NCI-H128 (cell line): ENCODE measurements at regions not wholly inside any gene's neighbourhood (a gene's known extent, or its start where the extent isn't known, plus 50 kb on each side); places are given as distances from the start of the nearest gene placed in this dataset.

Source experiments
- DNase-seq: peaks from one replicate; lab custom pipeline; 2025; ENCODE audit not compliant: unreplicated experiment; lab: John Stamatoyannopoulos, UW

DNA sequence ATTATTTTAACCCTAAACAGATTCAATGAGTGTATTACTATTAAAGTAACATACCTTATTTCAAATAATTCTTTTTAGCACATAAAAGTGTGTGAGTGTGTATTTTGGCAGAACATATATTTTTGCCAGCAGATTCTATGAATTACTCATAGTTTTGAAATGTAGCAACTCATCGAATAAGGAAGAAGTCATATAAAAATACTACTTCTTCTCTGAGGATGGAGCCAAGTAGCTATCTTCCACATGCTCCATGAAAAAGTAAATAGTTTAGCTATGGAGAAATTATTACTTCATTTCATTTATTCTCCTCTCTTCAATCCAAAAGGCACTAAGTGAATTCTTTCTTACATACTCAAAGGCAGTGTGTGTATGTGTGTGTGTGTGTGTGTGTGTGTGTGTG is 1090.4 kb upstream of the CDH6 start:
- DNase-seq: no peak

DNA sequence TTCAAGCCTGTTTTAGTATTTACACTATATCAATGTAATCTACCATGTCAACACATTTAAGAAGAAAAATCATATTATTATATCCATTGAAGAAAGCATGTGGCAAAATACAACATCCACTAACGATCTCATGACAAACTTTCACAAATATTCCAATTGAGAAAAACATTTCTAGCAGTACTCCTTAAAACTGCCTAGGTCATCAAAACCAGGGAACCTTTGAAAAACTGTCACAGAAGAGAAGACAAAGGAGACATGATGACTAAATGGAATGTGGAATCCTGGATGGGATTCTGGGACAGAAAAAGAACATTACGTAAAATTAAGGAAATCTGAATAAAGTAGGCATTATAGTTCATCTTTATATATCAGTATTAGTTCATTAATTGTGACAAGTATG is 1091.3 kb upstream of the CDH6 start:
- no peak for DNase-seq

DNA sequence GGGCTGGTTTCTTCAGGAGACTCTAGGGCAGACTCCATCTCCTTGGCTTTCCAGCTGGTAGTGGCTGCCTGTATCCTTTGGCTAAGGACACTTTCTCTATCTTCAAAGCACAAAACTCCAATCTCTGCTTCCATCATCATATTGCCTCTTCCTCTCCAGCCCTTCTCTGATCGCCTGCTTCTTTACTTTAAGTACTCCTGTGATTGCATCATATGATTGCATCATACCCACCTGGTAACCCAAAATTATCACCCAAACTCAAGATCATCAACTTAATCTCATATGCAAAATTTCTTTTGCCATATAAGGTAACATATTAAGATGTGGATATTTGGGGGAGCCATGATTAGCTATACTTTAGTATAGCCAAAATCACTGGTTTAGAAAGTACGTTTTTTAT is 1092.6 kb upstream of the CDH6 start:
- no peak for DNase-seq

DNA sequence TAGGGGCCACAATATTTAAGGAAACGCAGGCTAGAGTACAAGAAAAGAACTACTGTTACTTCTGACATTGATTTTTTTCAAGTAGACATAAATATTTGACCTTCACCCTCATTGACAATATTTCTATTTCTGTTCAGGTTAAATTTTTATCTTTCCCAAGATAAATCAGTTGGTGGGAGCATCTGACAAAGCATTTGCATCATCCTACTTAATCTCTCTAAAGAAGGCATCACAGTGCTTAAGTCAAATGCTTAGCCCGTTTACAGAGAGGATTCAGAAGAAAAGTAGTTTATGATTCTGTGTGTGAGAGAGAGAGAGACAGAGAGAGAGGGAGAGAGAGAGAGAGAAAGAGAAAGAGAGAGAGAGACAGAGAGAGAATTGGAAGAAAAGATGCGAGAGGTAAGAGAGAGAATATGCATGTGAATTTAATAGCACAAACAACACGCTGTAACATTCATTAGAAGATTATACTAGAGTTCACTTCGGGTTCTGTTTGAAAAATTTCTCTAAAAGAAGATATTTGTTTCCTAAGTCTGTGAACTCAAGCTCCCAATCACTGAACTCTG is 1093.3 kb upstream of the CDH6 start:
- no peak for DNase-seq

DNA sequence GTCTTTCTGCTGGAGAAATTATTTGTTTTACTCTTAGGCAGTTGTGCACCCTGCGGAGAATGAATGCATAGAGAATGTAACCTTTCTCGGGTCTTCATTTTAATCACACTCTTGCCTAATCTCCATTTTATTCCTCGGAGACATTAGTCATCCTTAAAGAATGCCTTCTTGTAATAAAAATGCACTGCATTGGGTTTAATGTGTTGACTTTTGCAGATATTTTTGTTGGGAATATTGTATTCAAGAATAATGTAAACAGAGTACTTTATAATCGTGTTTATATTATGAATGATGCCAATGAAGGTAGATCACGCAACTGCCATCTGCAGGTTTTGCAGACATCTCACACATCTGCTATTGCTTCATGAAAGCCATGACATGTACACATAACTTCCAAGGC is 1093.9 kb upstream of the CDH6 start:
- no peak for DNase-seq

DNA sequence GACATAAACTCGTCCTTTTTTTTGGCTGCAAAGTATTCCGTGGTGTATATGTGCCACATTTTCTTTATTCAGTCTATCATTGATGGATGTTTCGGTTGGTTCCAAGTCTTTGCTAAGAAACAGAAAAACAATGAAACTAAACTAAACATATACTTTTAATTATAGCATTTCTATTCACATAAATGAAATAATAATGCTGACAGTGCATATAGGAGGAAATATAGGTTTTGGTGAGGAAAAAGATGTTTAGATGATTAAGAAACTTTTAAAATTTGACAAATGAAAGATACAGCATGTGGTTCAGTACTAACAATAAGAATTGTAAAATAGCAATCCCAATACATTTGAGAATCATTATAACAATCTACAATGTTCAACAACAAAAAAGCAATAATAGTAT is 1094.5 kb upstream of the CDH6 start:
- DNase-seq: no peak

DNA sequence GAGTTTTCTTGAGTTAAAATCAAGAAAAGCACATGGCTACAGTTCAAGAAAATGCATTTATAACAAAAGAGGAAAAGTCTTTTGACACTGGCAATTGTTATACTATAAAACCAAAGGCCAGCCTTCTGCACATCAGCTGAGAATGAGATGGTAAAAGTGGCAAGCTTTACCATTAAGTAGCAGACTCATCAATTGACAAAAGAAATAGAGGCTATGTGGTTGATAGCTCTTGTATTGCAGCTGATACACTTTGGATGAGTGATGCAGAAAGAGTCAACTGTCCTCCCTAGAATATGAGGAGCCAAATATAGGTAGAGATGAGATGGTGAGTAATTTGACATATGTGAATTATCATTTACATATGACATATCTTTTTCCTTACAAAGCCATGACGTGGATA is 1100.9 kb upstream of the CDH6 start:
- no peak for DNase-seq

DNA sequence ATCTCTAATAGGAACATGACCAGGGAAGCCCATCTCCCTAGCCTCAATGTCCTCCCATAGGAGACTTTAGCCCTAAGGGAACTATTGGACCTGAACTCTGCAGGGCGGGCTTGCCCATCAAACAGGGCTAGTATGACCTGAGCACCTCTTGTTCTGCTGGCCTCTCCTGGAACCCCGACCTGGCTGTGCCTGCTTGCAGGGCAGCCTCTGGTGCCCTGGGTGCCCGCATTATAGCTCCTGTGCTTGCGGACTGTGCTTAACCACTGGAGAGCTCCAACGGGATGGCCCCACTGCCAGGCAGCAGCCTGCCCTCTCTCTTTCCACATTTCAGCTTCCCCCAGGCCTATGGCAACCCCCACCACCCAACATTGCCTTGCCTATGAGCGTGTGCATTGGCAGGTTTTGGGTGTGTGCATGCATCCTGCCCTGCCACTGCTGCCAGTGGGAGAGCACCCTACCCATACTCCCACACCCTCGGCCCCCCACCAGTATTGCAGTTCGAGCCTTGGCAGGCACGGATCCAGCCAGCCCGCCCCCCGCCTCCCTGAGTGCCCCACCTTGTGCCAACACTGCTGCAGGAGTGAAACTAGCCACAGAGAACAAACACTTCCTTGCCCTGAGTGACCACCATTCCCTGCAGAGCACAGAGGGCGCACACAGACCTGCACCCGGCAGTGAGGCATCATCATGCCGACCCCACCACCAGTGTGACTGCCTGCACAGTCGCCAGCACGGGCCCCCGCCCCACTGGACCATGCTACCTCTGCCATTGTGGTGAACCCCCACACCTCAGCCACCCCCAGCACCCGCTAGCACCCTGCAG is 1123.8 kb upstream of the CDH6 start:
- DNase-seq: no peak

DNA sequence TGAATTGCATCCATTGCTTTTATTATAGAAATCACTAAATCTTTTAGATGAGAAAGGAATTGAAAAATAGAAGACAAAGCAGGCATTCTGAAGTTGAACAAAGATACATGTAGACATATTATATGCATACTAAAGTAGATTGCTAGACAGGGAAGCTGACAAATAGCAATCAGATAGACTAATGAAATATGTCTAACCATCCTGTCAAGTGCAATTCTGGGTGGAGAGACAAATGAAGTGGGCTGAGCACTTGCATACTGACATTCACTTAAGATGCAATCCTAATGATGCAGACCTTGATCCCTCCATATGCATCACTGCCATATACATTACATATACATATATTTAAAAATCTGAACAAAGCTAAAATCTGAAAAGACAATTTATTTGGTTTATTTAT is 1130.0 kb upstream of the CDH6 start:
- DNase-seq: no peak

DNA sequence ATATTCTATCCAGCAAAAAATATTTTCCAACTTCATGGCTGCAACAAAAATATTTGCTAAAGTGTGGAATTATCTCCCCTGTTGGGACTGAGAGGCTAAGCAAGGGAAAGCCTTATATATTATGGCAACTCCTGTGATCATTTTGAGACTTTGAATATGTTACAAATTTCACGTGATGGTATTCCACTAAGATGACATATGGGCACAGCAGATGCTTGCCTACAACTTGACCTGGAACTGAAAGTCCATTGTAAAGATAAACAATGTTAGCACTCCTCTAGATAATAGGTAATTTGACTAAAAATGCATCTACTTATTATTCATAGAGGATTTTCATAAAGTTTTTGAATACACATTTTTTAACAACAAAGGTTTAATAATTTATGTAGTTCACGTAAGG is 1141.5 kb upstream of the CDH6 start:
- DNase-seq: no peak

DNA sequence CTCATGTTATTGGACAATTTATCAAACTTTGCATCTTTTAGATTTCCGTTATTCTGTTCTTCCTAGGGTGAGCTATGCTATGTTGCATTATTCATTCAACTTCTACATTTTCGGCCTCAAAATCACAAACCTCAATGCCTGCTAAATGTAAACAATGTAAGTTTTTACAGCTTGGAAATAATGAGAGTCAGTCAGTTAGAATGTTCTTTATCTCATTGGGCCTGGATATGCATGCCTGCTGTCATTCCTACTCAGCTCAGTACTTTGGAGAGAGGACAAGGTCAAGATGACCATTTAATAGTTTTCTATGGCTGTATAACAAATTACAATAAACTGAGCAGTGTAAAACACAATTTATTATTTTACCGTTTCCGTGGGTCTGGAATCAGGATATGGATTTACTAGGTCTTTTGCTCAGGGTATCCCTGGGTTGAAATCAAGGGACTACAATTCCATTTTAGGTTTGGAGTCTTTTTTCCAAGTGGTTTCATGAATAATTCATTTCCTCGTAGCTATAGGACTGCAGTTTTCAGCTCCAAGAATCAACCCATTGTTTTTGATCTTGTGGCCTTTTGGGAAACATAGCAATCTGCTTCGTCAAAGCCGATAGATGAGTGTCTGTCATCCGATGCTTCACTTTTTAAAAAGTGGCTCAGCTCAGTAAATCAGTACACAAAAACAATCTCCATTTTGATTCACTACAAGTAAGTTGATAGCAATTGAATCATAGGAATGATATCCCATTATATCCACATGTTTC is 1143.2 kb upstream of the CDH6 start:
- DNase-seq: no peak

DNA sequence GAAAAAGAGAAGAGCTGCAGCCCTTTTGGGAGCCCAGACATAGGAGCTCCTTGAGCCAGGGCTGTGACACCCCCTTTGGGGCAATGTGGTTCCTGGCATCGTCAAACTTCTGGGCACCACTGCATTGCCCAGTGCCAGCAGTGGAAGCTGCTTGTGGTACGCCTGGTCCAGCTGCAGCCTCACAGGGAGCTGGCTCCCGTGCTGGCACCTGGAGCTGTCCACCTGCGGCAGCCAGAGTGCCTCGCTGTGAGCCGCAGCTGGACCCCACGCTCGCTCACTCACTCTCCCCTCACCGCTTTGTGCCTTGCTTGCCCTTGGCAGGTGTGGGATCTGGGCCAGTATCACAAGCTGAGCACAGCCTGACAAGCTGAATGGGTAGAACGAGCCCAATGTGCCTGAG is 1150.8 kb upstream of the CDH6 start:
- no peak for DNase-seq

DNA sequence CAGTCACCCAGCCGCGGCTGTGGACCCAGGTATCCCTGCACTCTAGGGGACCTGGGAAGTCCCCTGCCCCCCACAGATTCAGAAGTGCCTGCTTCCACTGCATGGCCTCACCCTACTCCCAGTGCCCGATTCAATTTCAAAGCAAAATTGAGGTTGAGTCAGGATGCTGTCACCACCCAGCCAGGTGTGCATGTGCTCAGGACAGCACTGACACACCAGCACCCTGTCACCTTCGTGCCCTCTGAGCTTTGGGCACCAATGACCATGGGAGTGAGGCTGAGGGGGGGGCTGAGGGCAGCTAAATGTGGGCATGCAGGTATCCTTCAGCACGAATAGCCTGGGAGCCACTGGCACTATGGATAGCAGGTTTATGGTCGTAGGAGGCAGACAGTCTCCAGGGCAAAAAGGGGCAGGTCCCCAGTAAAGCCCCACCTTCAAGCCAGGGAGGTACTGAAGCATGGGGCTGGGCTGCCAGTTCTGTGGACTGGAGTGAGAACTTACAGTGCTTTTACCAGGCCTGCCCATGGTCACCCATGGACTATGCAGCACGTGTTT is 1151.6 kb upstream of the CDH6 start:
- no peak for DNase-seq

DNA sequence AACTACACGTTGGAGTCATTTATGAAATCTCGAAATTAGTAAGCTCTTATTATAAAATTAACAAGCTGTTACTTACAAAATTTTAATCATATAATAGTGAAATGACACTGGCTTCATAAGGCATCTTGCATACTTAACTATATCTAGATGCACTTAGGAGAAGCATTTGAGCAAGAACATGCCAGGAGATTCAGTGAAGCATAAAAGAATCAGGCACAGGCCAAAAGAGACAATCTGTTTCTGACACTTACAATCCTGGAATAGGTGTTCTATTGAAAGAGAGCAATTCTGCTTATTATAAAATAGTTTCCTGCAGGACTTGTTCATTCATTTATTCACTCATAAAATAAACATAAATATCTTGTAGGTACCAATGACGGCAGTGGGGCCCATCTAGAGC is 1152.2 kb upstream of the CDH6 start:
- no peak for DNase-seq

DNA sequence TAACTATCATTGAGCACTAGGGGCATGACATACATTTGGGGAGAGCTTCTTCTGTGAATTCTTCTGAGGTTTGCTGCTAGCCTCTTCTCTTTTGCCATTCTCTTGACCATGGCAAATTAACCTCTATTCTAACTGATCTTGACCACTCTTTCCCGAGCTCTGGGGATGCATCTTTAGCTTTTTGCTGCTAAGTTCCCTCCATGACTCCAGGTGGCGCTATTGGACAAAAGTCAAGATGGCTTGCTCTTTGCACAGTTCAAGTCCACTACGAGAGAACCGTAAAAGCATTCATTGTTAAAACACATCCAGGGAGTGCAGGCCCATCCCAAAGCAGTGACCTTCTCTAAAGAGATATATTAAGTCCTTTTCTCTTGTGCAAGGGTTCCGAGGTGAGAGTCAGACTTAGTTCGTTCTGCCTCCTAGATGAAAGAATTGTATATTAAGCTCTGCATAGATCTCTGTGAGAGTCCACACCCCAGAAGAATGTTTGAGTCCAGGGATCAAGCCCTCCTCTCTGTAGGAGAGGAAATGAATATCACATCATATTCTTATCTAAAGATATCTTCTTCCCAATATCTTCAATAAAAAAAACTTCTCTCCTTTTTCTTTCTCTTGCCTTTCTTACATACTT is 1152.9 kb upstream of the CDH6 start:
- DNase-seq: peak; percentile 49

DNA sequence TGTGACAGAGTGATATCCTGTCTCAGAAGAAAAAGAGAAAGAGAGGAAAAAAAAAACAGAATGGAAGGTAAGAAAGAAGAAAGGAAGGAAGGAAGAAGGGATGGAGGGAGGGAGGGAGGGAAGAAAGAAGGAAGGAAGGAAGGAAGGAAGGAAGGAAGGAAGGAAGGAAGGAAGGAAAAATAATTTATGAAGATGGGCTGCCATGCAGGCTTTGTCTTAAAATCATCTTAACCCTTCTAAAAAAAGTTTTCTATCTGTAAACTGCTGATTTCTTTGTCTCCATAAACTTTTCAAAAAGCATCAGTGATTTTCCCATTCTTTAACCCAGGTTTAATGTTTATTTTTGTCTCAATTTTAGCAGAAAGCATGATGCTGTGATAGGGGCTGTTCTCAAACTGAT is 1154.1 kb upstream of the CDH6 start:
- DNase-seq: no peak

DNA sequence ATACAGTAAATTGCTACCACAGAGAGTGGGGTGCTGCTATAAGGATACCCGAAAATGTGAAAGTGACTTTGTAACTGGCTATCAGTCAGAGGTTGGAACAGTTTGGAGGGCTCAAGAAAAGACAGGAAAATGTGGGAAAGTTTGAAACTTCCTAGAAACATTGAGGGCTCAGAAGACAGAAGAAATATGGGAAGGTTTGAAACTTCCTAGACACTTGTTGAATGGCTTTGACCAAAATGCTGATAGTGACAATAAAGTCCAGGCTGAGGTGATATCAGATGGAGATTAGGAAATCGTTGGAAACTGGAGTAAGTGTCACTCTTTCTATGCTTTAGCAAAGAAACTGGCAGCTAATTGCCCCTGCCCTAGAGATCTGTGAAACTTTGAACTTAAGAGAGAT is 1158.6 kb upstream of the CDH6 start:
- DNase-seq: no peak

DNA sequence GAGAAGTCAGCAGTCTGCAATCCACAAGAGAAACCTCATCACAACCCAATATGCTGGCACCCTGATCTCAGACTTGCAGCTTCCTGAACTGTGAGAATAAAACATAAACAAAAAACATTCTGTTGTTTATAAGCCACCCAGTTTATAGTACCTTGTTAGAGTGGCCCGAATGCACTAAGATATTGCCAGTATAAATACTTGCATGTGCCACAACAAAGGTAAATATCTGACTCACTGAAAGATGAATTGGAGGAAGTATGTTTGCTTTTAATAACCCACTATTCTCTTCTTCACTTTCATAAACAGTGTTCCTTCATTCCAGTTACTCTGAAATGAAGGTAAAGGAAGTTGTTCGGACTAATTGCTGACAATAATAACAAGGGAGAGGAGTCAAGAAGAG is 1163.4 kb upstream of the CDH6 start:
- no peak for DNase-seq

DNA sequence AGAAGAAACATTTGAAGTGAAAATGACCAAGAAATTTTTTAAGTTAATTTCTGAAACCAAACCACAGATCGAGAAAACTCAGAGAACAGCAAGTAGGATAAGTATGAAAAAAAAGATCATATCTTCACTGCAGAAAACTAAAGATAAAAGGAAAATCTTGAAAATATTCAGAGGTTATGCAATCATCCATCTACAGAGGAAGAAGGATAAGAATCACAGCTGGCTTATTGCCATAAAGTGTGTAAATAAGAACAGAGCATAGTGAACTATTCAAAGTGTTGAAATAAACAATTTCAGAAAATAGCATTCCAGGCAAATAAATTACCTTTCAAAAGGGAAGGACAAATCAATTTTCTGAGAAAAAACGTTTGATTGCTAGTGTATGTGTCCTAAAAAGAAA is 1191.7 kb upstream of the CDH6 start:
- DNase-seq: no peak

DNA sequence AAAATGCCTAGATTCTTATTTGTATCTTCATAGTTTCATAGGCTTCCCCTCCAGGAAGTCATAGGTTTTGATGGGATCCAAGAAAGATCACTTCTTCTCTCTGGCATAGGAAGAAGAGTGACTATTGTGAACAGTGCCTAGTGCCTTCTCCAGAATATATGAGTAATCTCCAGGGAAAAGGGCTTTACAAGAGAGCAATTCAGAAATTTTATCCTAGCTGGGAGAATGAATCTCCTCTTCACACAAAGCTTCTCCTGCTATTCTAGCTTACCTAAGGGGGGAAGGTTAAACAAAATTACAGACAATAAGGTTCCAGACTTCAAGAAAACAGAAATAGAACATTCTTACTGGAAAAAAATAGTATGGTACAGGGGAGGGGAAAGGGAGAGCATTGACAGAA is 1193.3 kb upstream of the CDH6 start:
- DNase-seq: no peak

DNA sequence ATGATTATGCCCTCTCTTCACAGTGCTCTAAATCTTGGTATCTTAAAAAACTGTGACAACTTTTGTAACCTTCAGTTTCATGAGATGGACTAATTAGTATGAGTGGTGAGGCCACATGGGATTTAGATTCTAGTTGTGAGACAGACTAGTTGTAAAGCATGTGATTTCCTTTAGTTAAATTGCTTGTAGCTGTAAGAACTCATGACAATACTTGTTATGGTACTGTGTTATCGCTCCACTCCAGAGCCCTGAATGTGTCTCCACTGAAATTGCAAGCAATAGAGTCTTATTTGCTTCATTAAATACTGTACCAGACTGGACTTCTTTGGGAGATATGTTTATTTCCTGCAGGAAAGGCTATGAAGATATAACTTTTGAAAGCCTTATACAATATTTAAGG is 1198.3 kb upstream of the CDH6 start:
- DNase-seq: no peak

DNA sequence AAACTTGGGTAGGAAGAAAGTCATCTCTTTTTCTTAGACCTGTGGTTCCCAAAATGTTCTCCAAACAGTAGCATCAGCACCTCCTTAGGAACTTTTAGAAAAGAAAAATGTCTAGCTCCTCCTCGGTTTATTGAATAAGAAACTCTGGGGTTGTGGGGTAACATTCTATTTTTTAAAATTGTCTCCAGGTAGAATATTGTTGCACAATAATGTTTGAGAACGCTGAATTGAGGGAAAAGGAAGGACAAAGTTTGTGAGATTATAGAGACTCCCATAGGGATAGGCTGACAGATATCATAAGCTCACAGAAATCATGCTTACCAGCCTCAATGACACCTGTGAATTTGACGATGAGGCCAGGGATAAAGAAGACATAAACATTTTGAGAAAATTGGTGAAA is 1199.0 kb upstream of the CDH6 start:
- DNase-seq: no peak
